NCI-H146 (cell line): ENCODE measurements at regions not wholly inside any gene's neighbourhood (a gene's known extent, or its start where the extent isn't known, plus 50 kb on each side); places are given as distances from the start of the nearest gene placed in this dataset.
"Not testable (repeated sequence)": the region's sequence is repeated elsewhere in the genome, so short reads cannot be mapped to it uniquely, and the experiment has no call there.

Experiments
- DNase-seq: peaks from one replicate; lab custom pipeline; 2025; lab: John Stamatoyannopoulos, UW

- peak; percentile 8 for DNase-seq
Observed at GRCh38 chr5:92561411-92561959, 1019.5 kb downstream of the NR2F1-AS1 start.

GRCh38 chr5:92560698-92561401, 1020.2 kb downstream of the NR2F1-AS1 start:
- DNase-seq: peak; percentile 62

- DNase-seq: no peak
Observed at GRCh38 chr5:92559781-92560180, 1021.2 kb downstream of the NR2F1-AS1 start.

DNA sequence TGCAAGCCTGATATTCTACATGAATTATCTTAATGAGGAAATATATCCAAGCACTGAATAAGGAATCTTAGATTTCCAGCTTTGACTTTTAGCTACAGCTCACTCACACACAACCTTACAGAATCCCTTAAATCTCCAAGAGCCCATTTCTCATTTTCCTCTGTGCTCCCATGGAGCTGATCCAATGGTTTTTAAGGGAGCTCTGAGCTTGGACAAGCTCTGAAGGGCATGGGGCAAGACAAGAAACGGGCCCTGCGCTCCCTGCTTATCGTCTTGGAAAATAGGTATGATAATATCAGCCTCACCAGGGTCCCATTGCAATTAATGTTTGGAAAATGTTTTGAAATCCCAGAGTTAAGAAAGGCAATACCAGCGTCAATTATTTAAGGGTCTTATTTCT, 1021.7 kb downstream of the NR2F1-AS1 start:
- DNase-seq: no peak

DNA sequence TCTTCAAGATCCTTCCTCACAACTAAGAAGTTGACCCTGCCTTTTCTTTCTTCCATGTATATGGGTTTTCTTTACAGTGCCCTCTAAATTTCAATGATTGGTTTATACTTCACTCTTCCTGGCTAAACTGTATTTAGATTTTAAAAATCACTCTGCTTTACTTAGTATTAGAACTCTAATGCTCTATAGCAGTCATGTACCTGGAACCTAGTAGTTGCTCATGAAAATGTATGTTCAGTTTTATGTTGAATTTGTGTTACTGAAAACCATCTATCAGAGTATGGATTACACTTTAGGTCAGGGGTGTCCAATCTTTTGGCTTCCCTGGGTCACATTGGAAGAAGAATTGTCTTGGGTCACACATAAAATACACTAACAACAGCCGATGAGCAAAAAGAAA, 1024.3 kb downstream of the NR2F1-AS1 start:
- DNase-seq: no peak

DNA sequence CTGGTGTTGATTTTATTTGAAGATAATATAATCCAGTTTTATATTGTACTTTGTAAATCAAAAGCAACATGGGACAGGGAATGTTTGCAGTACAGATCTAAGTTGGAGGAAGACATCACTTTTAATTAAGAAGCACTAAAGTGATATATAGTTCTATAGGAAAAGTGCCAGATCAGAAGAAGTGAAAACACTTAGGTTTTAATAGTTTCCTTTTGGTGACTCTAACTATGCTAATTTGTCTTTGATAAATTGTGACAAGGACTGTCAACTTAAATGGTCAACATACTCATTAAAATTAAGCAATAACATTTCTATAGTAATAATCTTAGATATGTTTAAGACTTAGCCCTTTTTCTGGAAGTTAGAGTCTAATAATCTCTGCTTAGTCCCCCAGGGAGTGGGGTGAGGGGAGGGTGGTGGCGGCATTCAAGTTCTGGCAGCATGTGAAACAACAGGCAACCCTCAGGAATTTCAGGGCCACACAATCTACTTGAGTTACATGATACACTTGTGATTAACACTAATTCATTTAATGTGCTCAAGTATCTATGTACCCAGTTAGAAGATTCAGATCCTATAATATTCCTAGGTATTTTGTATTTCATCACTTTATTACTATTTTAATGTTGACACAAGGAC, 1026.5 kb downstream of the NR2F1-AS1 start:
- DNase-seq: no peak

GRCh38 chr5:92553326-92553725, 1027.7 kb downstream of the NR2F1-AS1 start:
- no peak for DNase-seq

- DNase-seq: peak; percentile 3
Observed at GRCh38 chr5:92552206-92553160, 1028.5 kb downstream of the NR2F1-AS1 start.

DNA sequence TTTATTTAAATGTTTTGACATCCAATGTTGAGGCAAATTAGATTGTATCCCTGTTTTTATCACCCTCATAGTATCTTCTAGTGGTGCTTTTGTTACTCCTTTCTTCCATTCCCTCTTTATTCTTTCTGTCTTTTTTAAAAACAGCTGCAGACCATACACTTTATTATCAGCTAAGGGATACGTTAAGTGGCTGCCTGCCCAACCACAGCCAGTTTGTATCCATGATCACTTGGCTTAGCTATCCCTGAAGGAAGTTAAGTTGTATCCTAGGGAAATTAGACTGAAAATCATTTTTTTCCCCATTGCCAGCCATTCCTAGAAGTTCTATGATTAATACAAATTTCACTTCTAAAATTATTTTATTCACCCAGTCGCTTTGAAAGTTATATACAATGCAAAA, 1032.7 kb downstream of the NR2F1-AS1 start:
- DNase-seq: no peak

GRCh38 chr5:92544596-92544995, 1036.4 kb downstream of the NR2F1-AS1 start:
- DNase-seq: no peak

DNA sequence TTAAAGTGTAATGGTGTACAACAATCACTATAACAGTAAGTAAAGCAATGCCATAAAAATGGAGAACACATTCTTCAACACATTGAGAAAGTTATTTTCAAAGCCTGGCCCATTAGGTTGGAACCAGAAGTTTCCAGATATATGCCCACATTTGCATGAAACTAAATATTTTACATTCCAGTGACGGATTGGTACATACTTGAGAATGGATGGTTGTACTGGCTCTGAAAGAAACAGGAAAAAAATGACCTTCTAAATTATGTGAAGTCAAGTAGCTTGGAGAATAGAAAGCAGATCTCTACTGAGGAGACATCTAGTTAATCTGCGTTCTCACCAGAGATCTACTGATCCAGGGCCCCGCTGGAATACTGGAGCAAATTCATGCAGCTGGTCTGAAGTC, 1037.0 kb downstream of the NR2F1-AS1 start:
- DNase-seq: no peak

- no peak for DNase-seq
Observed at GRCh38 chr5:92543201-92543600, 1037.8 kb downstream of the NR2F1-AS1 start.

- DNase-seq: not testable (repeated sequence)
Observed at GRCh38 chr5:92542017-92542416, 1039.0 kb downstream of the NR2F1-AS1 start.

- no peak for DNase-seq
Observed at GRCh38 chr5:92527311-92528078, 1053.5 kb downstream of the NR2F1-AS1 start.

DNA sequence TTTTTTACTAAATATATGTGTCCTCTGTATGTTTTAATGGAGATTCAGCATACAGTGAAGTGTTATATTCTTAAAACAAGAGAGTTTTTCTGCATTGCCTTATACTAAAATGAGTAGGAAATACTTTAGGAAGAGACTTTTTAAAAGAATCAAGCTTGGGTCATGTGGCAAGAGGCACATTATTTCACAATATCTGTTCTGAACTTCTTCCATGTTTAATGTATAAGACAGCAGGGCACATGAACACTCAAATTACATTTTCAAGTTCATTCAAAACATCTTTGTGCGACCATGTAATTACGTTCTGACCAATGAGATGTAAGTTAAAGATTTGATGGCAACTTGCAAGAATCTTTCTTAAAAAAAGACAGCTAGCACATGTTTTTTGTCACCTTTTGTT, 1055.9 kb downstream of the NR2F1-AS1 start:
- DNase-seq: no peak

DNA sequence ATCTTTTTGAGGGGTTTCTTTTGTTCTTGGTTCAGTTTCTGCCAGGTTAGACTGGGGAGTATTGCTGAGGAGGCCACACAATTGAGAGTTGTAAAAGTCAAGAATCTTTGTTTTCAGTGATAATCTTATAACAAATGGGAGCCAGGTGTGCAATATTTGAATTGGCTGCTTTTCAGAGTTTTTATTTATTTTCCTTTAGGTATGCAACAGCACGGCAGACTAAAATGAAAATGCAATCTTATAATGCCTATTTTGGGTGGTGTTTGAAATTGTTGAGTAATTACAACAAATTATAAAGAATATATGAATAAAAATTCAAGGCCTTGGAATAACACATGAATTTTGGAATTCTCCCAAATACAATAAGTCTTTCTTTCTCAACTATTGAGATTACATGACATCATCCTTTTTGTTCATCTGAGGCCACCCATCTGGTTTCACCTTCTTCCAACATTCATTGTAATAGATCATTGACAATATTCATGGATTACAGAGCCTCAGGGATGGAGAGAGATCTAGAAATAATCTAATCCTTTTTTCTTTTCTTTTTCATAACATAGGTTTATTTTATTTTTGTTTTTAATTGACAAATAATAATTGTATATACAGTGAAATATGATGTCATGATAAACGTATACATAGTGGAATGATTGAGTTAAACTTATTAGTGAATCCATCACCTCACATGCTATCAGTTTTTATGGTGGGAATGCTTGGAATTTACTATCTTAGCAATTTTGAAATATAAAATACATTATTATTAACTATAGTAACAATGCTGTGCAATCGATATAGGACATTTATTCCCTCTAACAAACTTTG, 1061.0 kb downstream of the NR2F1-AS1 start:
- DNase-seq: peak; percentile 85

- DNase-seq: peak; percentile 66
Observed at GRCh38 chr5:92518318-92518904, 1062.6 kb downstream of the NR2F1-AS1 start.

- DNase-seq: no peak
Observed at GRCh38 chr5:92514896-92515295, 1066.1 kb downstream of the NR2F1-AS1 start.

DNA sequence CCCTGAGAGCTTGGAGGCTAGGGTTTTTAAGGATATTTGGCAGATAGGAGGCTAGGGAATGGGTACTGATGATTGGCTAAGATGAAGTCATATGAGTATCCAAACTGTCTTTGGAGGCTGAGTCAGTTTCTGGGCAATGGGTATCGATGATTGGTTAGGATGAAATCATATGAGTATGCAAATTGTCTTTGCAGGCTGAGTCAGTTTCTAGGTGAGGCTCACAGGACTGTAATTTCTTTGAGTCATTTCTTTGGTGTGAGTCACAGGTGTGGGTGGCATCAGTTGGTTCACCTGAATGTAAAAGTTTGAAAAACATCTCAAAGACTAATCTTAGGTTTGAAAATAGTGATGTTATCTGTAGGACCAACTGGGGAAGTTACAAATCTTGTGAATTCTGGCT, 1068.0 kb downstream of the NR2F1-AS1 start:
- no peak for DNase-seq

GRCh38 chr5:92508271-92508670, 1072.7 kb downstream of the NR2F1-AS1 start:
- DNase-seq: no peak
